Naive thymus-derived CD4-positive, alpha-beta T cell (primary cell): ENCODE measurements at regions not wholly inside any gene's neighbourhood (a gene's known extent, or its start where the extent isn't known, plus 50 kb on each side); places are given as distances from the start of the nearest gene placed in this dataset.
A peak's percentile ranks its signal among the peaks of the same experiment; 100 is the strongest.

ENCODE experiments used
- ATAC-seq: fragments of 150-1000 bp; cut with Tn5 transposase; 2 replicates; pipeline ENCODE4 v1.10.0; 2021; ENCODE audit warnings: mild to moderate bottlenecking, moderate library complexity
- CTCF ChIA-PET: fragments of 350-600 bp; sonication (Branson Sonifier 250); formaldehyde crosslinking; loops from one replicate; lab custom pipeline; 2021; ENCODE audit warnings: antibody characterized with exemption; lab: Charles Lee
- POLR2A ChIA-PET: fragments of 350-600 bp; sonication (Branson Sonifier 250); formaldehyde crosslinking; loops from one replicate; lab custom pipeline; 2021; ENCODE audit warnings: antibody characterized with exemption, inconsistent platforms; lab: Charles Lee
- DNase-seq, 9 donors: peaks; one replicate each; pipeline versions ENCODE4 v3.0.0 to v3.0.0-alpha.2; 2020 to 2022; ENCODE audit warnings: mixed read lengths in 1 of 9
- H3K27ac ChIP-seq: one replicate; pipeline ENCODE4 v1.7.0; 2013; ENCODE audit warnings: mild to moderate bottlenecking, low read depth, low read length, moderate library complexity
- H3K27me3 ChIP-seq, 2 donors: one replicate each; pipeline ENCODE4 v1.7.0; 2013; ENCODE audit warnings: low read length in 2 of 2, mild to moderate bottlenecking in 2 of 2, moderate library complexity in 2 of 2; ENCODE audit not compliant: control insufficient read depth in 2 of 2, insufficient read depth in 2 of 2
- H3K36me3 ChIP-seq, 3 experiments: 1 replicate in 2 of 3; 2 replicates in 1 of 3; pipeline ENCODE4 v1.7.0; 2013; ENCODE audit warnings: low read length in 3 of 3, mild to moderate bottlenecking in 3 of 3, moderate library complexity in 1 of 3; ENCODE audit not compliant: insufficient read depth in 3 of 3, control insufficient read depth in 2 of 3
- H3K4me1 ChIP-seq, 2 donors: one replicate each; pipeline ENCODE4 v1.7.0; 2013; ENCODE audit warnings: low read length in 2 of 2, mild to moderate bottlenecking in 2 of 2, moderate library complexity in 1 of 2; ENCODE audit not compliant: control insufficient read depth in 2 of 2, insufficient read depth in 2 of 2
- H3K4me3 ChIP-seq: 2 replicates; pipeline ENCODE4 v1.7.0; 2013; ENCODE audit warnings: mild to moderate bottlenecking, low read length
- H3K9me3 ChIP-seq, 3 experiments: 1 replicate in 2 of 3; 2 replicates in 1 of 3; pipeline ENCODE4 v1.7.0; 2013; ENCODE audit warnings: low read length in 3 of 3; ENCODE audit not compliant: control insufficient read depth in 2 of 3
- H3K27ac Mint-ChIP-seq, 9 donors: one replicate each; pipeline ENCODE4 v1.8.0; 2020 to 2022; ENCODE audit warnings: mixed read lengths in 9 of 9, mild to moderate bottlenecking in 8 of 9, moderate library complexity in 5 of 9, inconsistent platforms in 2 of 9
- H3K27me3 Mint-ChIP-seq, 5 donors: one replicate each; pipeline ENCODE4 v1.8.0; 2021 to 2022; ENCODE audit warnings: mixed read lengths in 5 of 5, mild to moderate bottlenecking in 1 of 5
- H3K36me3 Mint-ChIP-seq, 5 donors: one replicate each; pipeline ENCODE4 v1.8.0; 2020 to 2022; ENCODE audit warnings: mixed read lengths in 5 of 5, mild to moderate bottlenecking in 3 of 5, inconsistent platforms in 1 of 5
- H3K4me1 Mint-ChIP-seq, 7 donors: one replicate each; pipeline ENCODE4 v1.8.0; 2020 to 2022; ENCODE audit warnings: mixed read lengths in 7 of 7, mild to moderate bottlenecking in 3 of 7, inconsistent platforms in 1 of 7
- H3K4me3 Mint-ChIP-seq, 10 donors: one replicate each; pipeline ENCODE4 v1.8.0; 2020 to 2022; ENCODE audit warnings: mild to moderate bottlenecking in 10 of 10, mixed read lengths in 10 of 10, moderate library complexity in 6 of 10, inconsistent platforms in 2 of 10
- H3K9me3 Mint-ChIP-seq, 11 donors: one replicate each; pipeline ENCODE4 v1.8.0; 2020 to 2022; ENCODE audit warnings: mixed read lengths in 11 of 11, mild to moderate bottlenecking in 4 of 11, inconsistent platforms in 1 of 11, moderate library complexity in 1 of 11
- intact Hi-C, 2 donors: fragments of 100-400 bp; cut with micrococcal nuclease; formaldehyde crosslinking; loops; one replicate each; pipeline ENCODE4 v1.15.1; 2023

DNA sequence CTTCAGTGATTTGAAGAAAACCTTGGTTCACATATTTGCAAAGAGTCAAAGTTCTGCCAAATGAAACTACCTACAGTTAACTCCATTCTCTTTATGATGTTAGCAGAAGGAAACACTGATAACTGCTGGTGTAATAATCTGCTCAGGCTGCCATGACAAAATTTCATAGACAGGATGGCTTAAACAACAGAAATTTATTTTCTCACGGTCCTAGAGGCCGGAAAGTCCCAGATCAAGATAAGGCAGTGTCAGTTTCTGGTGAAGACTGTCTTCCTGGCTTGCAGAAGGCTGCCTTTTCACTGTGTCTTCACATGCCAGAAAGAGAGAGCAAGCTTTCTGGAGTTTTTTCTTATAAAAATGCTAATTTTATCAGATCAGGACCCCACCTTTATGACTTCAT is 102.4 kb upstream of the PARP8 start:
- DNase-seq (peak in 7 of 9 donors; percentile 1 to 59 (median 18)), ATAC-seq (peak; percentile 77)
- peak overlapping the region in 4 of 9 donors; percentile 7 to 76 (median 47) for H3K27ac Mint-ChIP-seq
- peaks cover 0 to 32% (median 9%) of the 10 kb centered on the region in 5 donors for H3K36me3 Mint-ChIP-seq
- H3K27me3 Mint-ChIP-seq: peaks cover 0 to 3% (median 0%) of the 10 kb centered on the region in 5 donors
- H3K4me1 Mint-ChIP-seq: peaks cover 6 to 53% (median 35%) of the 10 kb centered on the region in 7 donors
- ChIA-PET CTCF (no interaction called here), POLR2A (interaction anchor here (0.6 kb wide), 1 partner anchor 26 kb away, joined by 9 read pairs; no protein-coding TSS in a partner anchor)
- peaks cover 0 to 29% of the 10 kb centered on the region in 2 donors for H3K4me1 ChIP-seq
- H3K9me3 ChIP-seq: no peaks in the 10 kb centered on the region
- H3K27me3 ChIP-seq: no peaks in the 10 kb centered on the region
- peaks cover 0 to 22% (median 4%) of the 10 kb centered on the region in 11 donors for H3K9me3 Mint-ChIP-seq
- H3K4me3 ChIP-seq: no peak overlapping the region
- no peak overlapping the region for H3K27ac ChIP-seq
- H3K36me3 ChIP-seq: no peaks in the 10 kb centered on the region
- intact Hi-C loops: loop anchor here (1.0 to 5.0 kb wide), 2 partner anchors 104 to 122 kb away; partner anchors contain the start of gene EMB (in 1 of the 2)
- peak overlapping the region in 8 of 10 donors; percentile 26 to 71 (median 48) for H3K4me3 Mint-ChIP-seq

DNA sequence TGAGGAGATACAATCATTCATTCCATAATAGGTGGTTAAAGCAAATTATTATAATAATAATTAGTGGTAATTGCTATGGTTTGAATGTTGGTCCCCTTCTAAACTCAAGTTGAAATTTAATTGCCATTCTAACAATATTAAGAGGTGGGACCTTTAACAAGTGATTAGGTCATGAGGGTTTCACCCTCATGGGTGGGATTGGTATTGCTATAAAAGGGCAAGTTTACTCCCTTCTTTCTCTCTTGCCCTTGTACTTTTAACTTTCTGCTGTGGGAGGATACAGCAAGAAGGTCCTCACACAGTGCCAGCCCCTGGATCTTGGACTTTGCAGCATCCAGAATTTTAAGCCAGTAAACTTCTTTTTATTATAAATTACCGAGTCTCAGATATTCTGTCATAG is 101.9 kb upstream of the PARP8 start:
- CTCF ChIA-PET: no interaction called here
- Histone ChIP-seq H3K9me3 (no peaks in the 10 kb centered on the region), H3K4me1 (peaks cover 0 to 29% of the 10 kb centered on the region in 2 donors), H3K27me3 (no peaks in the 10 kb centered on the region), H3K27ac (no peak overlapping the region), H3K4me3 (no peak overlapping the region), H3K36me3 (no peaks in the 10 kb centered on the region)
- Mint-ChIP-seq H3K27ac (peak overlapping the region in 4 of 9 donors; percentile 7 to 76 (median 45)), H3K4me3 (peak overlapping the region in 4 of 10 donors; percentile 26 to 71 (median 50)), H3K36me3 (peaks cover 0 to 32% (median 10%) of the 10 kb centered on the region in 5 donors), H3K27me3 (peaks cover 0 to 3% (median 0%) of the 10 kb centered on the region in 5 donors), H3K9me3 (peaks cover 0 to 27% (median 4%) of the 10 kb centered on the region in 11 donors), H3K4me1 (peaks cover 4 to 57% (median 35%) of the 10 kb centered on the region in 7 donors)
- ATAC-seq: no peak
- POLR2A ChIA-PET: interaction anchor here (0.6 kb wide), 1 partner anchor 27 kb away, joined by 9 read pairs; no protein-coding TSS in a partner anchor
- intact Hi-C loops: loop anchor here (1.0 to 5.0 kb wide), 2 partner anchors 104 to 122 kb away; partner anchors contain the start of gene EMB (in 1 of the 2)
- no peak for DNase-seq

DNA sequence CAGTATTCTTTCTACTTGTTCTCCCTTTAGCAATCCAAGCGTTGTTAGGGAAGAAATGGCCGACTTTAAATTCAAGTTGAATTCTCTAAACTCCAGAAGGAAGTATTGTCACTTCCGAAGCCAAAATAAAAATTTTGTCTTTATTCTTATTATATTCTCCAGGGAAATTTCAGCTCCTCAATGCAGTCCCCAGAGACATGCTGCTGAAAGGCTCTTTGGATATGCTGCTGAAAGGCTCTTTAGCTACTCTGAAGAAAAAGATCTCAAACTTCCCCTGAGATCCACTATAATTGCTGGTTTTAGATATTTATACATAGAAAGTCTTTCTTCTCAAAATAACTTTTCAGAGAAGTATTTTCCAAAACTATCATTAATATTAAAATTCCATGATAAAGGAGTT is 92.3 kb upstream of the PARP8 start:
- peak overlapping the region in 7 of 10 donors; percentile 27 to 68 (median 56) for H3K4me3 Mint-ChIP-seq
- no peak overlapping the region for H3K27ac ChIP-seq
- no peaks in the 10 kb centered on the region for H3K9me3 ChIP-seq
- H3K27ac Mint-ChIP-seq: peak overlapping the region in 1 of 9 donors; percentile 46
- ChIA-PET CTCF (no interaction called here), POLR2A (interaction anchor here (0.5 to 1.1 kb wide), 4 partner anchors 10 to 173 kb away, joined by 3 to 4 read pairs (median 3); no protein-coding TSS in a partner anchor)
- peaks cover 12 to 42% (median 22%) of the 10 kb centered on the region in 7 donors for H3K4me1 Mint-ChIP-seq
- ATAC-seq: no peak
- no peak for DNase-seq
- H3K27me3 ChIP-seq: no peaks in the 10 kb centered on the region
- H3K27me3 Mint-ChIP-seq: peaks cover 0 to 5% (median 0%) of the 10 kb centered on the region in 5 donors
- peaks cover 0 to 22% (median 4%) of the 10 kb centered on the region in 5 donors for H3K36me3 Mint-ChIP-seq
- peaks cover 0 to 20% of the 10 kb centered on the region in 2 donors for H3K4me1 ChIP-seq
- H3K9me3 Mint-ChIP-seq: peaks cover 0 to 14% (median 5%) of the 10 kb centered on the region in 11 donors
- peak overlapping the region; percentile 9 for H3K4me3 ChIP-seq
- intact Hi-C loops: loop anchor here (2.0 to 5.0 kb wide), 2 partner anchors 15 to 178 kb away; no protein-coding TSS in a partner anchor
- no peaks in the 10 kb centered on the region for H3K36me3 ChIP-seq

DNA sequence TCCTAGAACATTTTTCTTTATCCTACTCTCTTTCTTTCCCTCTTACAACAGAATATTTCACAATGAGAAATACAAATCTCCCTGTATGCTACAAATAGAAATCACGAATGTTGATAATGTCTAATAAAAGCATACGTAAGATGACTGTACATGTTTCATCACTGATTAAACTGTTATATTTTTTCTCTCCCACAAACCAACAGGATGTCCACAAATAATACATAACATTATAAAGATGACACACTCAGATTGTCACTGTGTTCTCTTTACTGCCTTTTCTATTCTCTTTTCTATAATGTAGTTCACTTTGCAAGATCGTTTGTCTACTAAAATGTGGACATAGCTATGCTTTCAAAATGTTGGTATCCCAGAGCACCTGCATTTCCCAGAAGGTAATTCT is 90.7 kb upstream of the PARP8 start:
- Histone ChIP-seq H3K4me1 (peaks cover 0 to 20% of the 10 kb centered on the region in 2 donors), H3K27me3 (no peaks in the 10 kb centered on the region), H3K27ac (no peak overlapping the region), H3K9me3 (no peaks in the 10 kb centered on the region), H3K4me3 (no peak overlapping the region), H3K36me3 (no peaks in the 10 kb centered on the region)
- intact Hi-C loops: loop anchor here (2.0 to 5.0 kb wide), 4 partner anchors 13 to 92 kb away; partner anchors contain the start of gene PARP8 (in 1 of the 2)
- Mint-ChIP-seq H3K27me3 (peaks cover 0 to 6% (median 0%) of the 10 kb centered on the region in 5 donors), H3K4me1 (peaks cover 12 to 34% (median 21%) of the 10 kb centered on the region in 7 donors), H3K4me3 (peak overlapping the region in 1 of 10 donors; percentile 23), H3K9me3 (peaks cover 0 to 16% (median 4%) of the 10 kb centered on the region in 11 donors), H3K36me3 (peaks cover 0 to 19% (median under 1%) of the 10 kb centered on the region in 5 donors), H3K27ac (peak overlapping the region in 3 of 9 donors; percentile 1 to 4 (median 1))
- POLR2A ChIA-PET: interaction anchor here (0.7 kb wide), 1 partner anchor 15 kb away, joined by 4 read pairs; no protein-coding TSS in a partner anchor
- ATAC-seq: no peak
- CTCF ChIA-PET: interaction anchor here (2.0 kb wide), 1 partner anchor 10 kb away, joined by 5 read pairs; no protein-coding TSS in a partner anchor
- no peak for DNase-seq

DNA sequence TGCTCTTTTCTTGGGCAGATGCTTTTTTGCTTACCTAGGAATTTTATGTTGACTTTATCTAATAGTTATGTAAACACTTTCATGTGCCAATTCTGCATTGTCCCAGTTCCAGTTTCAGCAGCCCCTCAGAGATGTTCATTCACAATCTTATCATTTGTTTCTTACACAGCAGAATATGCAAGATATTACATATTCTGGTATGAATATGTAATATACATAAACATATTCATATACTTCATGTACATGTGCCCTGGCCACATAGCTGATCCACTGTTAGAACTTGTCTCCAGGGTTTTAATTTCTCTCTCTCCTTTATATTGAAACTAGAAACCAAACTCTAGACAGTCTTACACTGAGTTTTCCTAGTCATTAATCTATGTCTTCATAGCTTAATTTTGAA is 90.2 kb upstream of the PARP8 start:
- H3K4me1 ChIP-seq: peaks cover 0 to 20% of the 10 kb centered on the region in 2 donors
- no peak for ATAC-seq
- POLR2A ChIA-PET: interaction anchor here (0.7 to 0.9 kb wide), 2 partner anchors 15 to 146 kb away, joined by 3 to 4 read pairs; no protein-coding TSS in a partner anchor
- CTCF ChIA-PET: interaction anchor here (2.0 kb wide), 1 partner anchor 9 kb away, joined by 5 read pairs; no protein-coding TSS in a partner anchor
- H3K4me3 Mint-ChIP-seq: peak overlapping the region in 1 of 10 donors; percentile 23
- no peaks in the 10 kb centered on the region for H3K36me3 ChIP-seq
- H3K9me3 ChIP-seq: no peaks in the 10 kb centered on the region
- peak overlapping the region in 2 of 9 donors; percentile 1 to 4 for H3K27ac Mint-ChIP-seq
- intact Hi-C loops: loop anchor here in 1 of 2 donors (2.0 to 5.0 kb wide), 3 partner anchors 17 to 91 kb away; partner anchors contain the start of gene PARP8
- no peak overlapping the region for H3K4me3 ChIP-seq
- H3K27me3 ChIP-seq: no peaks in the 10 kb centered on the region
- peaks cover 12 to 34% (median 21%) of the 10 kb centered on the region in 7 donors for H3K4me1 Mint-ChIP-seq
- peaks cover 0 to 15% (median 4%) of the 10 kb centered on the region in 11 donors for H3K9me3 Mint-ChIP-seq
- no peak overlapping the region for H3K27ac ChIP-seq
- H3K36me3 Mint-ChIP-seq: peaks cover 0 to 17% (median 0%) of the 10 kb centered on the region in 5 donors
- H3K27me3 Mint-ChIP-seq: peaks cover 0 to 6% (median 0%) of the 10 kb centered on the region in 5 donors
- no peak for DNase-seq

DNA sequence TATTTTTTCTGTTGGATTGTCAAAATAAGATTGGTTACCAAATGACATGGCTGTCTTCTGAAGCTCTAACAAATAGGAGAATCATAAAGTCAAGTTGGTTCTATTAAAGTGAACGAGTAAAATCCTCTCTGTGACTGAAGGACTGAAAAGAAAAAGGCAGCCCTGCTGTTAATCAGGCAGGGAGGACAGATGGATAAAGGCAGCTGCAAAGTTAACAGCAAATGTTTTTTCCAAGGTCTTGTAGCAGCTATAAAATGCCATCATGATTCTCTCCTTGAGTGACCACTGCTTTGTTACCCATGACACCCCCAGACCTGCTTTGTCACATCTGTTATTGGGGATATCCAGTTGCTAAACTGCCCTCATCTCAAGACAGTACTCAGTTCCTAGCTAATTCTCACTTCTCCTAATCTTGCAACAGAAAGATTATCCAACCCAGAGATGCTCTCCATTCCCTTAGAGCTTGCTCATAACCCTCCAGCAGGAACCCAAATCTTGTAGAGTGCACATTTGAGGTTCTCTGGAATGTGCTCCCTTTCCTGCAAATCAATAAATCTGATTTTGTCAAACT is 89.7 kb upstream of the PARP8 start:
- H3K36me3 Mint-ChIP-seq: peaks cover 0 to 18% (median 0%) of the 10 kb centered on the region in 5 donors
- no peaks in the 10 kb centered on the region for H3K9me3 ChIP-seq
- ChIA-PET POLR2A (interaction anchor here (0.7 to 0.9 kb wide), 2 partner anchors 87 to 146 kb away, joined by 3 read pairs; no protein-coding TSS in a partner anchor), CTCF (interaction anchor here (2.0 kb wide), 1 partner anchor 9 kb away, joined by 5 read pairs; no protein-coding TSS in a partner anchor)
- H3K9me3 Mint-ChIP-seq: peaks cover 0 to 15% (median 4%) of the 10 kb centered on the region in 11 donors
- peaks cover 12 to 30% (median 19%) of the 10 kb centered on the region in 7 donors for H3K4me1 Mint-ChIP-seq
- no peaks in the 10 kb centered on the region for H3K36me3 ChIP-seq
- H3K27me3 ChIP-seq: no peaks in the 10 kb centered on the region
- H3K4me3 ChIP-seq: no peak overlapping the region
- H3K27ac Mint-ChIP-seq: peak overlapping the region in 1 of 9 donors; percentile 78
- H3K27me3 Mint-ChIP-seq: peaks cover 0 to 6% (median 0%) of the 10 kb centered on the region in 5 donors
- H3K4me1 ChIP-seq: peaks cover 0 to 20% of the 10 kb centered on the region in 2 donors
- intact Hi-C loops: loop anchor here in 1 of 2 donors (2.0 to 5.0 kb wide), 3 partner anchors 16 to 91 kb away; partner anchors contain the start of gene PARP8
- no peak overlapping the region for H3K27ac ChIP-seq
- DNase-seq (no peak), ATAC-seq (no peak)
- H3K4me3 Mint-ChIP-seq: no peak overlapping the region
